ENCODE measurements at regions not wholly inside any gene's neighbourhood (a gene's known extent, or its start where the extent isn't known, plus 50 kb on each side); places are given as distances from the start of the nearest gene placed in this dataset.
"Not testable (repeated sequence)": the region's sequence is repeated elsewhere in the genome, so short reads cannot be mapped to it uniquely, and the experiment has no call there.

- no peak for DNase-seq
- in situ Hi-C loops (cut with HindIII; ENCODE audit: low pct_ligation_motif_present, low pct_unique_long_range_greater_than_20kb, low sequenced_read_pairs): no loop called here
Observed at GRCh38 chr4:117014236-117014635, 71.1 kb downstream of the TRAM1L1 start.

- in situ Hi-C loops (cut with HindIII; ENCODE audit: low pct_ligation_motif_present, low pct_unique_long_range_greater_than_20kb, low sequenced_read_pairs): no loop called here
- no peak for DNase-seq
Observed at GRCh38 chr4:117010671-117011070, 74.7 kb downstream of the TRAM1L1 start.

- in situ Hi-C loops (cut with HindIII; ENCODE audit: low pct_ligation_motif_present, low pct_unique_long_range_greater_than_20kb, low sequenced_read_pairs): no loop called here
- peak; percentile 12 for DNase-seq
Observed at GRCh38 chr4:117001077-117001476, 84.3 kb downstream of the TRAM1L1 start.

- no peak for DNase-seq
- in situ Hi-C loops (cut with HindIII; ENCODE audit: low pct_ligation_motif_present, low pct_unique_long_range_greater_than_20kb, low sequenced_read_pairs): no loop called here
Observed at GRCh38 chr4:116982656-116983055, 102.7 kb downstream of the TRAM1L1 start.

GRCh38 chr4:116980436-116980835 is 104.9 kb downstream of the TRAM1L1 start:
- DNase-seq; in situ Hi-C loops (cut with HindIII; ENCODE audit: low pct_ligation_motif_present, low pct_unique_long_range_greater_than_20kb, low sequenced_read_pairs): not testable (repeated sequence)

- in situ Hi-C loops (cut with HindIII; ENCODE audit: low pct_ligation_motif_present, low pct_unique_long_range_greater_than_20kb, low sequenced_read_pairs): no loop called here
- no peak for DNase-seq
Observed at GRCh38 chr4:116959045-116959444, 126.3 kb downstream of the TRAM1L1 start.

GRCh38 chr4:116953947-116954346 is 131.4 kb downstream of the TRAM1L1 start:
- in situ Hi-C loops (cut with HindIII; ENCODE audit: low pct_ligation_motif_present, low pct_unique_long_range_greater_than_20kb, low sequenced_read_pairs): no loop called here
- DNase-seq: no peak

- no peak for DNase-seq
- in situ Hi-C loops (cut with HindIII; ENCODE audit: low pct_ligation_motif_present, low pct_unique_long_range_greater_than_20kb, low sequenced_read_pairs): no loop called here
Observed at GRCh38 chr4:116952530-116953136, 132.7 kb downstream of the TRAM1L1 start.

- DNase-seq: no peak
Observed at GRCh38 chr4:116949856-116950255, 135.5 kb downstream of the TRAM1L1 start.

GRCh38 chr4:116942315-116942714 is 143.1 kb downstream of the TRAM1L1 start:
- no peak for DNase-seq
- in situ Hi-C loops (cut with HindIII; ENCODE audit: low pct_ligation_motif_present, low pct_unique_long_range_greater_than_20kb, low sequenced_read_pairs): no loop called here

More at GRCh38 chr4:116949856-116950255, 135.5 kb downstream of the TRAM1L1 start:
- in situ Hi-C loops (cut with HindIII; ENCODE audit: low pct_ligation_motif_present, low pct_unique_long_range_greater_than_20kb, low sequenced_read_pairs): no loop called here

GRCh38 chr4:116930329-116930728 is 155.0 kb downstream of the TRAM1L1 start:
- in situ Hi-C loops (cut with HindIII; ENCODE audit: low pct_ligation_motif_present, low pct_unique_long_range_greater_than_20kb, low sequenced_read_pairs): no loop called here
- DNase-seq: no peak

GRCh38 chr4:116926631-116927295 is 158.6 kb downstream of the TRAM1L1 start:
- no peak for DNase-seq
- in situ Hi-C loops (cut with HindIII; ENCODE audit: low pct_ligation_motif_present, low pct_unique_long_range_greater_than_20kb, low sequenced_read_pairs): no loop called here

- peak; percentile 38 for DNase-seq
- in situ Hi-C loops (cut with HindIII; ENCODE audit: low pct_ligation_motif_present, low pct_unique_long_range_greater_than_20kb, low sequenced_read_pairs): no loop called here
Observed at GRCh38 chr4:116925900-116926457, 159.4 kb downstream of the TRAM1L1 start.

GRCh38 chr4:116923389-116923788 is 162.0 kb downstream of the TRAM1L1 start:
- in situ Hi-C loops (cut with HindIII; ENCODE audit: low pct_ligation_motif_present, low pct_unique_long_range_greater_than_20kb, low sequenced_read_pairs): no loop called here
- no peak for DNase-seq

- DNase-seq: no peak
- in situ Hi-C loops (cut with HindIII; ENCODE audit: low pct_ligation_motif_present, low pct_unique_long_range_greater_than_20kb, low sequenced_read_pairs): no loop called here
Observed at GRCh38 chr4:116913451-116913850, 171.9 kb downstream of the TRAM1L1 start.

GRCh38 chr4:116906758-116907157 is 178.6 kb downstream of the TRAM1L1 start:
- in situ Hi-C loops (cut with HindIII; ENCODE audit: low pct_ligation_motif_present, low pct_unique_long_range_greater_than_20kb, low sequenced_read_pairs): no loop called here
- DNase-seq: no peak

- in situ Hi-C loops (cut with HindIII; ENCODE audit: low pct_ligation_motif_present, low pct_unique_long_range_greater_than_20kb, low sequenced_read_pairs): no loop called here
- DNase-seq: no peak
Observed at GRCh38 chr4:116899561-116899960, 185.8 kb downstream of the TRAM1L1 start.

GRCh38 chr4:116885579-116885978 is 199.8 kb downstream of the TRAM1L1 start:
- no peak for DNase-seq

GRCh38 chr4:116882503-116882902 is 202.9 kb downstream of the TRAM1L1 start:
- no peak for DNase-seq
- in situ Hi-C loops (cut with HindIII; ENCODE audit: low pct_ligation_motif_present, low pct_unique_long_range_greater_than_20kb, low sequenced_read_pairs): no loop called here

More at GRCh38 chr4:116885579-116885978, 199.8 kb downstream of the TRAM1L1 start:
- in situ Hi-C loops (cut with HindIII; ENCODE audit: low pct_ligation_motif_present, low pct_unique_long_range_greater_than_20kb, low sequenced_read_pairs): no loop called here

GRCh38 chr4:116881077-116881476 is 204.3 kb downstream of the TRAM1L1 start:
- DNase-seq: peak; percentile 18
- in situ Hi-C loops (cut with HindIII; ENCODE audit: low pct_ligation_motif_present, low pct_unique_long_range_greater_than_20kb, low sequenced_read_pairs): no loop called here
